ENCODE measurements at regions not wholly inside any gene's neighbourhood (a gene's known extent, or its start where the extent isn't known, plus 50 kb on each side); places are given as distances from the start of the nearest gene placed in this dataset.

DNA sequence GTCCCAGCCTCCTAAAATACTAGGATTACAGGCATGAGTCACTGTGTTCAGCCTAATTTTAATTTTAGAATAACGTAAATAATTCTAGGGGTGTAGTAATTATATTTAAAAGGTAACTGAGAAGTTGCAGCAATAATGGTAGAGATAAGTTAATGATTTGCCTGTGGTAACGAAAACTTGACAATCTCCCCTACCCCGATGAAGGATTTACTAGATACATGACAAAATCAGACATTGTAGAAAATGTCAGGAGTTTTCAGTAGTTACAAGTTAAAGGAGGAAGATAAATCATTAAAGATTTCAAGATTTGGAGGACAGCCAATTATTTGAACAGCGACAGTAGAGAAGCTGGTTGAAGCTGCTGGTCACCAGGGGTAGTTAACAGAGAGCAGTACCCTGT is 652.2 kb upstream of the PCDH20 start:
- H3K18ac ChIP-seq (ENCODE audit: low read depth, low read length) = no peak overlapping the region
- no peak overlapping the region for H3K4me3 ChIP-seq (ENCODE audit: insufficient read depth, low read depth, low read length)
- H3K4me2 ChIP-seq (ENCODE audit: low read depth, low read length) = no peak overlapping the region
- ChIA-PET CTCF (no interaction called here), POLR2A (ENCODE audit: unreplicated experiment) (no interaction called here)
- in situ Hi-C loops (cut with MboI; ENCODE audit: low sequenced_read_pairs) = no loop called here
- no peak overlapping the region for H3K23ac ChIP-seq (ENCODE audit: low read depth, low read length)
- H3K4me1 ChIP-seq (ENCODE audit: control insufficient read depth, insufficient read depth, low read length) = no peaks in the 10 kb centered on the region
- no CpG with 5 or more reads among the region's 4 CpGs for WGBS, 2 experiments (ENCODE audit: extremely low coverage in 2 of 2, insufficient read length in 1 of 2)
- no peak overlapping the region for H3K14ac ChIP-seq (replicated peaks; ENCODE audit: low read depth, low read length)
- no peaks in the 10 kb centered on the region for H4K20me1 ChIP-seq (ENCODE audit: insufficient read depth, low read length)
- no peak overlapping the region for H3K56ac ChIP-seq (ENCODE audit: extremely low read depth, insufficient read depth, low read length)
- H3K9me3 ChIP-seq (ENCODE audit: control insufficient read depth, insufficient read depth, low read length) = no peaks in the 10 kb centered on the region
- intact Hi-C loops (cut with micrococcal nuclease) = no loop called here
- no peaks in the 10 kb centered on the region for H3K27me3 ChIP-seq (ENCODE audit: control insufficient read depth, insufficient read depth, low read length)
- TF ChIP-seq CTCF (conservative IDR thresholded peaks at IDR 0.05; ENCODE audit: low read depth, low read length) (no peak), CEBPB (IDR thresholded peaks at IDR 0.05; ENCODE audit: low read depth, low read length) (no peak)
- H2AK9ac ChIP-seq (replicated peaks; ENCODE audit: low read depth, low read length, poor library complexity) = no peak overlapping the region
- H4K8ac ChIP-seq (ENCODE audit: low read depth in 2 of 2, low read length in 2 of 2) = no peak overlapping the region
- H4K91ac ChIP-seq (ENCODE audit: insufficient read depth, low read depth, low read length) = no peak overlapping the region
- H3K9me1 ChIP-seq (ENCODE audit: insufficient read depth, low read length) = no peaks in the 10 kb centered on the region
- no peak overlapping the region for H3K27ac ChIP-seq (ENCODE audit: insufficient read depth, low read length)
- DNase-seq (no peak), ATAC-seq (ENCODE audit: low read depth) (no peak)
- no peaks in the 10 kb centered on the region for H3K36me3 ChIP-seq (ENCODE audit: control insufficient read depth, insufficient read depth, low read length)
- no peak overlapping the region for H2BK5ac ChIP-seq (ENCODE audit: low read depth, low read length, poor library complexity, severe bottlenecking)
- H2BK120ac ChIP-seq (ENCODE audit: low read depth, low read length) = no peak overlapping the region
- no peak overlapping the region for H2BK15ac ChIP-seq (ENCODE audit: low read depth, low read length)
- dilution Hi-C loops (cut with HindIII; ENCODE audit: low sequenced_read_pairs, unreplicated experiment) = no loop called here
- no peak overlapping the region for H2BK20ac ChIP-seq (ENCODE audit: low read depth, low read length)
- no TSS peak for BruUV-seq (replicated peaks)
- H2AK5ac ChIP-seq (ENCODE audit: low read depth, low read length) = no peak overlapping the region
- no peak overlapping the region for H3K4ac ChIP-seq (ENCODE audit: low read depth, low read length)
- no peak overlapping the region for H2AFZ ChIP-seq (replicated peaks; ENCODE audit: low read length, poor library complexity)
- no peak overlapping the region for H3K9ac ChIP-seq (ENCODE audit: low read depth, low read length)
- H4K5ac ChIP-seq (ENCODE audit: low read depth, low read length) = no peak overlapping the region
- no peaks in the 10 kb centered on the region for H3K79me1 ChIP-seq (ENCODE audit: low read depth in 1 of 2, low read length in 2 of 2)
